ENCODE measurements at regions not wholly inside any gene's neighbourhood (a gene's known extent, or its start where the extent isn't known, plus 50 kb on each side); places are given as distances from the start of the nearest gene placed in this dataset.
"Not testable (repeated sequence)": the region's sequence is repeated elsewhere in the genome, so short reads cannot be mapped to it uniquely, and the experiment has no call there.

GRCh38 chr22:49525801-49526535 is 301.7 kb downstream of the BRD1 start:
- no peak for DNase-seq (ENCODE audit: low spot score)

DNA sequence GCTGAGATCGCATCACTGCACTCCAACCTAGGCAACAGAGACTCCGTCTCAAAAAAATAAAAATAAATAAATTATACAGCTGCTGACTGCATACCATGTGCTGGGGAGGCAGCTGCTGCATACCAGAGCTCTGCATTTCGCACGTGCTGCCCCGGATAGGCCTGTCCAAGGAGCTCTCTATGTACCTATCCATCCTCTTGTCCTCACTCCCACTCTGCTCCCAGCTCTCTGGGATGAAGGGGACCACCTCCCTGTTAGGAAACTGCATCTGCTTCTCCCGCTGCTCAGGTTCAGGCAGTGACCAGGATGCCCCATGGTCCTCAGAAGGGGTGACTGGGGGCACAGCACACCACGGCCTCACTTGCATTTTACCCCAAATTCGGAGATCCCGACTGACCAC is 302.3 kb downstream of the BRD1 start:
- DNase-seq (ENCODE audit: low spot score), result no peak

DNA sequence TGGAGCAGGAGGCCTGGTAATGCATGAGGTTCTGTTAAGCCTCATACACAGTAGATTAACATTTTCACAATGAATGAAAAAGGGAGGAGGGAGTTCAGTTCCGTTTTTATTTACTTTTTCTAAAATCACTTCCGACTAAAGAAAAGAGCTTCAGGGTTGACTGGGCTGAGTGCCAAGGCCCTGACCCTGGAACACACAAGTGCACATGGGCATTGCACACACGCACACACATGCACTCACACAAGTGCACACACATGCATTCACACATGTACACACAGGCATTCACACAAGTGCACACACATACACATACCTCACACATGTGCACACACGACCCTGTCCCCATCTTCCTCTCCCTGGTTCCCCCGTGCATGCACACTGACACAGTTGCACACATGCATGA is 303.3 kb downstream of the BRD1 start:
- no peak for DNase-seq (ENCODE audit: low spot score)

GRCh38 chr22:49523374-49524008 is 304.2 kb downstream of the BRD1 start:
- DNase-seq (ENCODE audit: low spot score), result no peak

DNA sequence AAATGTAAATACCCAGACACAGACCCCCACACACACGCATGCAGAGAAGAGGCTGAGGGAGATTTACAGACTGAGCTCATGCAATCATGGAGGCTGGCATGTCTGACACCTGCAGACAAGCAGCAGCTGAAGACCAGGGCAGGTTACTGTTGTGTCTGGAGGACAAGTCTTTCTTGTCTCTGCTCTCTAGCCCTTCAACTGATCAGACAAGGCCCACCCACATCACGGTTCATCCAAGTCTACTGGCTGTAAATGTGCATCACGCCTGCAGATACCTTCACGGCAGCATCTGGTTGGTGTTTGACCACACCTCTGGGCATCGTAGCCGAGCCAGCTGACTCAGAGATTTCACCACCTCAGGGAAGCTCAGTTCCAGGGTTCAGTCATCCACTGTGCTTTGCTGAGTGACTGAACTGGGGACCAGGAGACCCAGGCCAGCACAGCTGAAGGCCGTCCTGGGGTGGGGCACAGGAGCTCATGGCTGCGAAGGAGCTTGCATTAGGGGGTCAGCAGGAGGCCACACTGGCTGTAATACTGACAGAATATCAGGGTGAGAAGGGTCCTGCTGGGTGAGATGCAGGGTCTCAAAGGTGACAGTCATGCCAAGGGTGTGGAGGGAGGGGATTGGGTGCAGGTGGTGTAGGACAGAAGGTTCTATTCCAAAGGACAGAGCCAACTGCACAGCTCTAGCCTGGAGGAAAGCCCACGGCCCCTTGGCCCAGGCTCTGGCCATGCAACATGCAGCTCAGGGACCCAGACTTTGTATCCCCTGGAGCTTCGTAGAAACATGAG is 304.9 kb downstream of the BRD1 start:
- no peak for DNase-seq (ENCODE audit: low spot score)

- no peak for DNase-seq (ENCODE audit: low spot score)
Observed at GRCh38 chr22:49521787-49522224, 305.9 kb downstream of the BRD1 start.

DNA sequence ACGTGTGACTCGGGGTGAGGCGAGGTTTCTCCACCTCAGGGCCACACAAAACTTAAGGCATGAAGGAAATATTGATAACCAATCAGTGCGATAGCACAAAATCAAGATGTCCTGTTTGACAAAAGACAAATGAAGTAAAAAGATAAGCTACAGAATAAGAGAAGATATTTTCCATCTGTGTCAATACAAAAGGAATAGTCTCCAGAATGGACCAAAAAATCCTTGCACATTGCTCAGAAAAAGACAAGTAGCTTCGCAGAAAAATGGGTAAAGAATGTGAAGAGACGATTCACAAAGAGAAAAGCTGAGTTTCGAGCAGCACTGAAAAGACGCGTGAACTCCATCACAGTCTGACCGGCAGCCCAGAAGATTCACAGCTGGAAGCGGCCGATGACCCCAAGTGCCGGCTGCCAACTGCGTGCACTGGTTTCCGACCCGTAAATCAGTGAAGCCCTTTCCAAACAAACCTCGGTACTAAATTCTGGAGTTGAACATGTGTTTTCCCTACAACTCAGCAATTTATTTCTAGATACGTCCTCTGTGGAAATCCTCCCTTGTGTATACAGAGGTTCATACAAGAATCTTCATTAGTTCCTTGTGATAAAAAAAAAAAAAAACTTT is 308.4 kb downstream of the BRD1 start:
- DNase-seq (ENCODE audit: low spot score), result no peak

DNA sequence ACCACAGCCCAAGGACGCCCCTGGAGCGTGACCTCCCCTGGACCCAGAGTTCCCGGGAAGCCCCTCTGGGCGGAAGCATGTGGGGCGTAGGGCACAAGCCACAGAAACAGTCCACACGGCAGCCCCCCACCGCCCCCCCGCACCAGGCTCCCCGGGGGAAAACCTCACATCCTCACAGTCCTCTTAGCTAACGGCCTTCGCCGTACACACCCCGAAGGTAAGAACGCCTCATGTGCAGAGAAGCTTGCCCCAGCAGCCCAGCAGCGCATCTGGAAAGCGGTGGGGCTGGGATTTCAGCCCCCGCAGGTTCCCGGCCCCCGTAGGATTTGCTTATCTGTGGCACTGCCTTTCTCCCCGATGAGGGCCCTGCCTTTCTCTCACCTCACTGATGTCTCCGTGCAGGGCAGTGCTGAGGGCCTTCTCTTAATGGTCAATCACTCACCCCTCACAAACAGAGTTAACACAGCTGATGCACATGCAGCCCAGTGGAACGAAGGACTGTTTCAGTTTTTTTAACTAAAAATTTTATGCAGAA is 309.2 kb downstream of the BRD1 start:
- no peak for DNase-seq (ENCODE audit: low spot score)

DNA sequence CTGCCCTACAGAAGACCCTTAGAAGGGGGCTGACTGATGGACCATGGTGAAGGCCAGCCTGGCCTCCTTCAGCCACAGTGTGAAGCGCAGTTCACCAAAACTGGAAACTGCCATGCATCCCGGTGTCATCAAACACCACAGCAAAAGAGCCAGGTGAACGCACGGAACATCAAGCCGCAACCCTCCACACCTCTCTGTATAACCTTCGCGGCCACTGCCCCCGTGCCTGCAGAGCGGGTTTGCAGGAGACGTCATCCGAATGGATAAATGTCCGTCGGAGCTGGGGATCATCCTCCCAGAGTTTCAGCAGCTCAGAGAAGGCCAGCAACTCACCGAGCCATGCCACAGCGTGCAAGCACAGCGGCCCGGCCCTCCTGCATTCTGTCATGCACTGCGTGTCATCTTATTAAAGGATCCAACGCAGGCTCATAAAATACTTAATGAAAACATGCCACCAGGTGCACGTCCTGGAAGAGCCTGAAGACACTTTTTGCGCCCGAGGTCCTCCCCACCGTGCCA is 309.9 kb downstream of the BRD1 start:
- DNase-seq (ENCODE audit: low spot score), result no peak

DNA sequence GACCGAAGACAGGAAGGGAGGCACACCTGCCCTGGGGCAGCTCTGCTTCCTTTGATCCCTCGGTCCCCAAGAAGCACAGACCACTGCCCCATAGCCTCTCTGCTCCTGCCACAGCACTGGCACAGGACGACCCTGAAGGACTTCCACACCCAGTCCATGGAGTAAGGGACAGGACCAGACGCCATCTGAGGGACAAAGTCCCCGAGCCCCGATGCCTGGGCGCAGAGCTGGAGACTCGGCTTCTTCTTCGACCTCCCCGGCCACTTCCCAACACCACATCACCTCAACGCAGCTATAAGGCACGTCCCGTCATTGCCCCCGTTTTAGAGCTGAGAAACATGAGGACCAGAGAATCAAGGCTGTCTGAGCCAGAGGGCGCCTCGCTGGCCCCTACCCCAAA is 310.5 kb downstream of the BRD1 start:
- DNase-seq (ENCODE audit: low spot score), result no peak

DNA sequence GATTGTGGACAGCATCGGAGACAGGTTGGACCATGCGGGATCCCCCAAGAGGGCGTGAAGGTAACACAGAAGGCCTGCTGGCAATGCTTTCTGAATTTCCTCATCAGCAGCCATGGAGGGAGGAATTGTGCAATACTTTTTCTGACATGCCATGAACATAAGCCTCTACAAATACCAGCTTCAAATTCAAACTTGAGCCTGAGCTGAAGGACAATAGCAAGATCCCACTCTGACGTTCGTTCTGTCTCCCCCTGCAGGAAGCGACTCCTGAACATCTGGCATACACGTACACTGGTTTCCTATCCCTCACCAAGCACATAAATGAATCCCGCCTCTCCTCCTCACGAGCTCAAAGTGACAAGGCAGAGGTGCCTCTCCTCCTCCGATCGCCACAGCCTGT is 312.2 kb downstream of the BRD1 start:
- DNase-seq (ENCODE audit: low spot score), result no peak

- no peak for DNase-seq (ENCODE audit: low spot score)
Observed at GRCh38 chr22:49514641-49515040, 313.0 kb downstream of the BRD1 start.

DNA sequence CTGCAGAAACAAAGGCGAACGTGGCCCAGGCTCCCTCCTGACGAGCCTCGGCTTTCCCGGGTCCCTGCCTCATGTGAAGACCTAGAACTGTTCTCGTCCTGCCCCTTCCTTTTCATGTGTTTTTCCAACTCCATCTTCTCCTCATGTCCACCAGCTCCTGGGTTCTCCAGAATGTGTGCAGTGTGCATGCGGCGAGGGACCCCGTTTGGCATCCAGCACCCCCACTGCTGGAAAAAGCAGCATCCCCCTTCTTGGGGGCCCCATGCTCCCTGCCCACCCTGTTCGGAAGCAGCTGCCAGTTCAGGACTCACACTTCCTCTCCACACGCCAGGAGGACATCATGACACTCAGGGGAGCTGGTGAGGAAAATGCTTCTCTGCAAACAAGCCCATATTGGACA is 313.5 kb downstream of the BRD1 start:
- no peak for DNase-seq (ENCODE audit: low spot score)

DNA sequence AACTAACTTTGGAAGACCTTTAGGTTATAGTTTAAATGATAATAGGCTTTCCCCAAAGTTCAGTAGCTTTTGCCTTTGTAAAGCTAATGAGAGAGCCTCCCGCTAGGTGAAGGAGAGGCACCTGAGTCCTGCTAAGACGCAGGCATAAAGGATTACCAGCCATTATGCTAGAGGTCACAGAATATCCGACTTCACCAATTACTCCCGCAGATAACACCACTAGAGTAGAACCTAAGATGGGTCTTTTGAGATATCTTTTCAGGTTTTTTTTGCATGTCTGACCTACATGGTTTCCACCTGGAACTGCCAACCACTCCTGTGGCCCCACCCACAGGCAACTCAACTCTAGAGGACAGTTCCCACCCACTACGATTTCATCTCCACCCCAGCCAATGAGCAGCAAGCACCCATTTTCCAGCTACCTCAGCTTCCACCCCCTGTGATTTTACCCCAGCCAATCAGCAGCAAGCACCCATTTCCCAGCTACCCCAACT is 314.3 kb downstream of the BRD1 start:
- no peak for DNase-seq (ENCODE audit: low spot score)

DNA sequence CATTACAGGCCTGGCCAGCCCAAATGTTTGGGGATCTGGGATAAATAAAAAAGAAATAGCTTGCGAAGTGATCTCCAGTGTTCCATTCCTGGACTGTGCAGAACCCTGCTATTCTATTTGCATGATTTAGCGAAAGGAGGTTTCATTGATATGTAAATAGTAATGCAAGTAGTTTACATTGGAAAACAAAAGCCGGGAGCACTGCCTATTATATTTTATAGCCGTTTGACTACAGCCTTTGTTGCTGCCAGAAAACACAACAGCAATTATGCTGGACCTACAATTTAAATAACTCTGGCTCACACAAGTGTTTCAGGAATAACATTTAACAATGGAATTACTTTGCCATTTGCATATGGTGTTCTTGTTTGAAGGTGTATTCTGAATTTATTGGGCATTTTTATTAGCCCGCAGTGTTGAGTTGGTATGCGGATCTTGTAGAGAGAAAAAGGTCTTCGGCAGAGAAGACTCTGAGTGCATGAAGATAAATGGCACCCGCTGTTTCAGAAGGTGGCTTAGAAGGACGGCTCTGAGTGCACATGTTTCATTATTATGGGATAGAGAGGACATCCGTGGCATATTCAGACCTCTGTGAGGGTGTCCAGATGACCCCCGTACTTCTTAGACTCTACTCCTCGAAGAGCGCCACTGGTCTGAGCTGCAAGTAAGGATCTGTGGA is 315.0 kb downstream of the BRD1 start:
- no peak for DNase-seq (ENCODE audit: low spot score)

DNA sequence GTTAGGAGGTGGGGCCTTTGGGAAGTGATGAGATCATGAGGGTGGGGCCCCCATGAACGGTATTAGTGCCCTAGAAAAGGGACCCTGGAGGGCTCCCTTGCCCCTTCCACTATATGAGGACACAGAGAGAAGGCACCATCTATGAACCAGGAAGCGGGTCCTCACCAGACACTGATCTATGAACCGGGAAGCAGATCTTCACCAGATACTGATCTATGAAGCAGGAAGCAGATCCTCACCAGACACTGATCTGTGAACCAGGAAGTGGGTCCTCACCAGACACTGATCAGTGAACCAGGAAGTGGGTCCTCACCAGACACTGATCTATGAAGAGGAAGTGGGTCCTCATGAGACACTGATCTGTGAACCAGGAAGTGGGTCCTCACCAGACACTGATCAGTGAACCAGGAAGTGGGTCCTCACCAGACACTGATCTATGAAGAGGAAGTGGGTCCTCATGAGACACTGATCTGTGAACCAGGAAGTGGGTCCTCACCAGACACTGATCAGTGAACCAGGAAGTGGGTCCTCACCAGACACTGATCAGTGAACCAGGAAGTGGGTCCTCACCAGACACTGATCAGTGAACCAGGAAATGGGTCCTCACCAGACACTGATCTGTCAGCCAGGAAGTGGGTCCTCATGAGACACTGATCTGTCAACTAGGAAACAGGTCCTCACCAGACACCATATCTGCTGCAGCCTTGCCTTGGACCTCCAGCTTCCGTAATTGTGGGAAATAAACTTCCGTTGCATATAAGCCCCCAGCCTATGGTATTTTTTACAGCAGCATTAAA is 316.1 kb downstream of the BRD1 start:
- not testable (repeated sequence) for DNase-seq (ENCODE audit: low spot score)

GRCh38 chr22:49510718-49511117 is 317.0 kb downstream of the BRD1 start:
- no peak for DNase-seq (ENCODE audit: low spot score)

- DNase-seq (ENCODE audit: low spot score), result no peak
Observed at GRCh38 chr22:49509016-49509415, 318.7 kb downstream of the BRD1 start.

DNA sequence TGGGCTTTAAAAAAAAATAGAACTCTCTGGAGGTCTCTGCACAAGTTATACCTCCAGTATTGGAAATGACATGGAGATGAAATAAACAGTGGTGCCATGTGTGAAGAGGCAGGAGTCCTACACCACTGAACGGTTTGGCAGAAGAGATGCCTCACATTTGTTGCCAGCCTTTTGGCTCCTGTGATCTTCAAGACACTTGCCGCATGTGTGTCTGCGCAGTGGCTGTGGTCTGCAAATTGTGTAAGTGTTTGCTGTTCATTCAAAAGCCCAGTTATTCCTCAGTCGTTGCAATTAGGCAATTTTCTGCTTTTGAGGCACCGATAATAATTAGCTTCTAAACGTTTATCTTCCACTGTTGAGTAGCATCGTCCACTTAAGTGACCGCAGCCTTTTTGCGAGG is 319.1 kb downstream of the BRD1 start:
- DNase-seq (ENCODE audit: low spot score), result no peak

GRCh38 chr22:49507607-49508292 is 319.9 kb downstream of the BRD1 start:
- no peak for DNase-seq (ENCODE audit: low spot score)
